ENCODE measurements at regions not wholly inside any gene's neighbourhood (a gene's known extent, or its start where the extent isn't known, plus 50 kb on each side); places are given as distances from the start of the nearest gene placed in this dataset.
A peak's percentile ranks its signal among the peaks of the same experiment; 100 is the strongest.

DNA sequence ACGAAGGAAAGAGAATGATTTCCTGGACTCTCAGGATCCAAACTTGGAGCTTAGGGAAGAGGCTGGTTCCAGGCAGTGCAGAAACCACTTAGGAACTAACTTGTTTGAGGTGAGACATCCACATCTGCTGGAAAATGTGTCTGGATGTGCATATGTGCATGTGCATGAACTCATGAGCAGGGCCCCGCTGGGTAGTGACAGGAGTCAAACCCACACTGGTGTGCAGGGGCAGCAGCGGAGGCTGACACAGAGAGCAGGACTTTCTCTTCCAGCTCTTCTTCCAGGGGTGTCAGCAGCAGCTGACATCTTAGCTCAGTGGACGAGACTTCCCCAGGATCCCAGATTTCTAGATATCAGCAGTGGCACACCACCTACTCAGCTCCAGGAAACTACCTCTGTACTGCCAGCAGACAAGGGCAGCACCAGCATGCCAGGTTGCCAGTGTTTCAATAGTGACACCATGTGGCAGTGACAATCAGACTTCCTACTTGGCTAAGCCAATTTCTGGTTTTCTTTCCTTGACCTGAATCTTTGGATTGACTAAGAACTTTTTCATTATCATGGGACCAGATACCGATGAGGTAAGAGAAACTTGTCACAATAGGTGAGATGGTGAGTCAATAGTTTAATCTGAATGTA is 227.5 kb upstream of the ZC3H12C start:
- peak in 2 of 4 experiments; percentile 8 to 11 for DNase-seq

DNA sequence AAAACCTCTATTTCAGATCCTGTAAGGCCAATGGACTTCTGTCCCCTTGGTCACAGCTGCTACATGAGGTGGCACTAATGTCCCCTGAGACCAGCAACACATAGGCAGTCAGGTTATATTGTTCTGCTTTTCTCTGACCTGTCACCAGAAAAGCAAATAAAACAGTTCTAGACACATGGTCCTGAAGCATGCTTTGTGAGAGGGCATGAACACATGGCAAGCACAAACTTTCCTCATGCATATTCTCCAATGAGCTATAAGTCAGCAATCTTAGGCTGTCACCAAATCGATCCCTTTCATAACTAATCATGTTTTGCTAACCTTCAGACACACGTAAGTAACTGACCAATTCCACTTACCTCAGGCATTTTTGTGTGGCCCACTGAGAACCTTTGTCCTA is 225.4 kb upstream of the ZC3H12C start:
- no peak for DNase-seq

DNA sequence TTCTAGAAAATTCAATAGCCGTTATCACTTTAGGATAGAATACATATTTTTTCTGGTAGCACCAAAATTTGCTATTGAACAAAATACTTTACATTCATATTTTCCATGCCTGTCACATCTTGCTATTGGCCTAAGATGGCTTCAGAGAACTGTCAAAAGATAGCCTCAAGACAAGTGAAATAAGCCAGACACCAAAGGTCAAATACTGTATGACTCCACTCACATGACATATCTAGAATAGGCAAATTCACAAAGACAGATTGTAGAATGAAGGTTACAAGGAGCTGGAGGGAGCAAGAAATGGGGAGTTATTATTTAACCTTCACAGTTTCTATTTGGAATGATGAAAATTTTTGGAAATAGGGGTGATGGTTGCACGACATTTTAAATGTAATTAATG is 223.7 kb upstream of the ZC3H12C start:
- DNase-seq, result no peak

DNA sequence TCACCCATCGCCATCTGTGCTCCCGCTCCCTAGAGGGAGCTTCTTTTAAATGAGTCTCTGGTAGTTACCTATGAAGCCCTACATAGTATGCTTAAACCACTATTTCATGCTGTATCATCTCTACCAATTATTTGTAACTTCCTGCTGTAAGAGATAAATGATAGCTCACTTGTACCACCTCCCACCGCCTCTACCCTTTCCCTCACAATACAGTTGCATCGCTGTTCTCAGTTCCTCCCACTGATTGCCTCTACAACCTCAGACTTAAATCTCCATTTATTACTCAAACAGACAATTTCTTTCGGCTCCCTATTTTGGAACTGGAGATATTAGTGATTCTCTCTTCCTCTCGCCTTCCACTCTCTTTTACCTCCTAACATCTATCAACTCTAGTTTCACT is 222.9 kb upstream of the ZC3H12C start:
- DNase-seq, result peak in 1 of 4 experiments; percentile 4

DNA sequence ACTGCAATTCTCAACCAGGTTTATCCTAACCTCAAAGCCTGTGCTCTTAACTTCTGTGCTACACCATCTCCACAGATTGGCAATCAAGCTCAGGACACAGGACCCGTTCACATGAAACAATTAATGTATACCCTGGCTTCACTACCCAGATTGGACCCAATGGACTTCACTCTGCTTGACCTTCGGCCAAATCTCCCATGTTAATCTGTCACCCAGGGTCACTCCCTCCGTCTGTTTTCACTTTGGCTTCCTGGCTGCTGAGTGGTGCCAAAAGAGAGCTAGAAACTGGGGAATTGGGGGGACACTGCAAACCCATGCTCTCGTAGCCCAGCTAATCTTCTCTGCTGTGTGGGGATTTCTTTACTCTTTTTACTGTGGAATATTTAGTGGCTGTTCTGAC is 216.1 kb upstream of the ZC3H12C start:
- DNase-seq, result no peak

DNA sequence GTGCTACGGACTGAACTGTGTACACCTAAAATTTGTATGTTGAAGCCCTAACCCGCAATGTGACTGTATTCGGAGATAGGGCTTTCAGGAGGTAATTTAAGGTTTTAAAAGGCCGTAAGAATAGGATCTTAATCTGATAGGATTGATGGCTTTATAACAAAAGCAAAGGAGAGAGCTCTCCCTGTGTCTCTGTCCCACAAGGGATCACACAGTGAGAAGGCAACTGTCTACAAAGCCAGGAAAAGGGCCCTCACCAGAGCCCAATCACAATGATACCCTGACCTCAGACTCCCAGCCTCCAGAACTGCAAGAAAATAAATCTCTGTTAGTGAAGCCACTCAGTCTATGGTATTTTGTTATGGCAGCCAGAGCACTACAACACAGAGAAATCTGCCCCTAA is 208.7 kb upstream of the ZC3H12C start:
- no peak for DNase-seq

DNA sequence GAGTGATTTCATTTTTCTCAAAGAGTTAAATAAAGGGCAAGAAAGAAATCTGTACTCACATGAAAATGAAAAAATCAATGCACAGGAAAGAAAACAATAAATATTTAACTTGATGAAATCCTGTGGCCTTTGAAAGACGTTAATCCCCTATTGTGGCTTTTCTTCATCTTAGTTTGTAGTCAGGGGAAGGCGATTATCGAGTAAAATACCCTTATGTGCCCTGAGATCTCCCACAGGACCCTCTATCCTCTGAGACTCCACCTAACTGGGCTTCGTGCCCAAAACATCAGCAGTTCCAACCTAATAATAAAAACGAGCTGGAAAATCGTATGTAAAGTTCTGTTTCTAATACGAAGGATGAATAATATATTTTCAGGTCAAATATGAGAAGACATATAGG is 208.2 kb upstream of the ZC3H12C start:
- DNase-seq, result no peak

DNA sequence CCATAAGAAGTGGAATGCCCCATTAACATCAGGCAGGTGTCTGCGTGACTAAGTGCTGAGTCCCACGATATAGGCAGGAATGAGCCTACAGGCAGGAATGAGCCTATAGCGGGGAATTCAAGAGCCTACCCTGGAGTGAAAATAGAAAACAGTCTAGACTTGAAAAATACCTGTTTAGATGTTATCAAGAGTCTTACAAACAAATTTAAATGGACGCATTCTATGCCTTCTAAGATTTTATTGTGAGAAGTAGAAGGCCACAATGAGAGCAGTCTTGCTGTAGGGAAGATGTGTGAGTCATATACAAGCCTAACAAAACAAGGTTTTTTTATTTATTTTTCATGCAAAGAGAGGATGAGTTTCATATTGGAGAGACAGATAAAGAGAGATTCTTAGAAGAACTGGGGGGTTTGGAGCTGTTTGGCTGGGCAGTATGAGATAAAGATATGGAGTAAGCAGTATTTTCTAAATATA is 200.8 kb upstream of the ZC3H12C start:
- DNase-seq, result no peak

DNA sequence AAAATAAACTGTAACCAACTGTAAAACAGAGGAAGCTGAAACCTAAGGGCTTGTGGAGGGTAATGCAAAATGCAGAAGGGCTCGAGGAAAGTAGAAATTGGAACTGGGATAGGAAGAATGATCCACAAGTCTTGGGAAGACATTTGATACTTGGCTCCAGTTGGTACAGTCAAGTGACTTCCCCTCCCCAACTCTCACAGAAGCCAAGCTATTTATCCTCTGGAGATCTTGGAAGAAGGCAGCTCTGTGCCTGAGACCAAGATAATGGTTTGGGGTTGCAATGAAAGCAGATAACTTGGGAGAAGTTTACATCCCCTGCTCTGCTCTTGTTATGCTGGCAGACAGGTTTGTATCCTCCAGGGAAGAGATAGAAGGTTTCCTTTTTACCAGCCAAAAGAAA is 198.9 kb upstream of the ZC3H12C start:
- no peak for DNase-seq

DNA sequence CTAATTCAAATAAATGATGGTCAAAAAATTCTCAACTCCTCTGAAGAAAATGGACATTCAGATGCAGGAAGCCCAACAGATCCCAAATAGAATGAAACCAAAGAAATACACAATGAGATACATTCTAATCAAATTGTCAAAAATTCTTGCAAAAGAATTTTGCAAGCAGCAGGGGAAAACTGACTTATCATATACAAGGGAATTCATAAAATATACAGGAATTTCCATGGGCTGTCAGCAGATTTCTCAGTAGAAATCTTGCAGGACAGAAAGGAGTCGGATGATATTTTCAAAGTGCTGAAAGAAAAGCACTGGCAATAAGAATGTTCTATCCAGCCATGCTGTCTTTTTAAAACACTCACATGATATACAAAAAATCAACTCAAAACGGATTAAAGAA is 194.6 kb upstream of the ZC3H12C start:
- DNase-seq, result no peak

DNA sequence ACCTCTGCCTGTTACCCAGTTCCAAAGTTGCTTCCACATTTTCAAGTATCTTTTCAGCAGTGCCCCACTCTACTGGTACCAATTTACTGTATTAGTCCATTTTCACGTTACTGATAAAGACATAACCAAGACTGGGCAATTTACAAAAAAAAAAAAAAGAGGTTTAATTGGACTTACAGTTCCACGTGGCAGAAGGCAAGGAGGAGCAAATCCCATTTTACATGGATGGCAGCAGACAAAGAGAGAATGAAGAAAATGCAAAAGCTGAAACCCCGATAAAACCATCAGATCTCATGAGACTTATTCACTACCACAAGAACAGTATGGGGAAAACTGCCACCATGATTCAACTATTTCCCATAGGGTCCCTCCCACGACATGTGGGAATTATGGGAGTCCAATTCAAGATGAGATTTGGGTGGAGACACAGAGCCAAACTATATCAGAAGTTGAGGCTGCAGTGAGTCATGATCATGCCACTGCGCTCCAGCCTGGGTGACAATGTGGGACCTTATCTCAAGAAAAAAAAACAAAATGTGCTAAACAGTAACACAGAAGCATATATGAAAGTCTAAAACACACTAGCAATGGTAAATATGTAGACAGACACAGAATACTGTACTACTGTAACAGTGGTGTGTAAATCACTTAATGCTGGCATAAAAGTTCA is 190.3 kb upstream of the ZC3H12C start:
- no peak for DNase-seq

DNA sequence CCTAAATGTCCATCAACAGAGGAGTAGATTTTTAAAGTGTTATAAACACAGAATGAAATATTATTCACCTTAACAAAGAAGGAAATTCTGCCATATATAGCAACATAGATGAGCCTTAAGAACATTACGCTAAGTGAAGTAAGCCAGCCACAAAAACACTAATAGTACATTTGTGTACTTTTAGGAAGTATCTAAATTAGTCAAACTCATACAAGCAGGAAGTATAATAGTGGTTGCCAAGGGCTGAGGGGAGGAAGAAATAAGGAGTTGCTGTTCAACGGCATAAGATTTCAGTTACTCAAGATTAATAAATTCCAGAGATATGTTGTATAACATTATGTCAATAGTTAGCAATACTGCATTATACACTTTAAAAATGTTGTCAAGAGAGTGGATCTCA is 181.7 kb upstream of the ZC3H12C start:
- peak; percentile 10 to 62 (median 38) for DNase-seq

DNA sequence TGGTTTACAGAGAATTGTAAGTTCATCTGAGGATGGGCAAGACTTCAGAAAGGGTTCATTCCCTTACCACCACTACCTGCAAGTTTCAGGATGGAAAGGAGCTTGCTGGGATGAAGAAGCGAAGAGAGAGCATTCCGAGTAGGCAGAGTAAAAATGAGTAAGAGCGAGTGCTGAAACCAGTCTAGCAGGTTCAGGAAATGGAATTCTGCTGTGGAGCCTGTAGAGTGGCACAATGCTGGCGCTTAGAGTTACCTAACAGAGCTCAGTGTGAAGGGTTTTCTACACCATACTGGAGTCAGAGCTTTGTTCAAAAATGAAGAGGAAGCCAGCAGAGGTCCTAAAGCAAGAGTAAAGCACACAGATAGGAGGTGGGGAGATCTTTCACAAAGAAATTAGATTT is 179.2 kb upstream of the ZC3H12C start:
- DNase-seq, result no peak

DNA sequence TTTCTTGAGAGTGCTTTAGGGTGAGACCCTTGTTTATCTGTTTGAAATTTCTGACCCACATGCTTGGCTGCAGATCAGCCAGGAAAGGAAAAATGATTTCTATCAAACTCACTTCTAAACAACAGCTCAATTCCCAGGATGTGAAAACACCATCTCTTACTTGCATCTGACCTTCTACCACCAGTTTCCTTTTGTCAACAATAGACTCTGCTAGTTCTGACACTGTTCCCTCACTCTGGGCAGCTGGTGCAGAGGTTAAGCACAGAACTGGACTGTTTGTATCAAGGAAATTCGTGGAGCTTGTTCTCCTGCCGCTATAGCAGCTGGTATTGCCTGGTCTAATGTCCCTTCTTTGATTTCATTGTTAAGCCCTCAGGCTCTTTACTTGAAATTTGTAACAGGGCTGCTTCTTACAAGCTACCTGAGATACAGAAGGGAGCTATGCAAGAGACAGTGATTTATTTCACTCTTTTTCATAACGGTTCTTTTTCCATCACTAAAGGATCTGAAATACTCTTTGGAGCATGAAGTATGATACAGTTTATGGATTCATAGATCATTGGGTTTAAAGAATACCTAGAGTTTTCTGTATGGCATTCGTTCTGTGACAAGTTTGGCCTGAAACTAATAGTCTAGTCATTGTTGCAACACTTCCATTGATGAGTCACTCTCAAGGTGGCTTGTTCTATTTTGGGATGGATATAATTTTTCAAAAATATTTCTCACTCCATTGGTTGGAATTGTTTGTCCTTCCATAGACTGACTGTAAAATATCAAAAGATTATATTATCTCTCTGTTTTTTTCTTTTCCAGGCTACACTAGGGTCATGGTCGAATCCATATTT is 178.2 kb upstream of the ZC3H12C start:
- DNase-seq, result peak in 2 of 4 experiments; percentile 2 to 7

DNA sequence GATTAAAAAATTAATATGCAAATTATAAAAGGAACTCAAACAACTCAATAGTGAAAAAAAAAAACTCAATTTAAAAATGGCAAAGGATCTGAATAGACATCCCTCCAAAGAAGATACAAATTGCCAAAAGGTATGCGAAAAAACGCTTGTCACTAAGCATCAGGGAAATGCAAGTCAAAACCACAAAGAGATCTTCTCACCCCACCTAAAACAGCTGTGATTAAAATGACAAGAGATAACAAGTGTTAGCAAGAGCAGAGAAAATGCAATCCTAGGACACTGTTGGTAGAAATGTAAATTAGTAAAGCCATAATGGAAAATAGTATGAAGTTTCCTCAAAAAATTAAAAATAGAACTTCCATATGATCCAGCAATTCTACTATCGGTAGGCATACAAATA is 166.3 kb upstream of the ZC3H12C start:
- DNase-seq, result no peak

DNA sequence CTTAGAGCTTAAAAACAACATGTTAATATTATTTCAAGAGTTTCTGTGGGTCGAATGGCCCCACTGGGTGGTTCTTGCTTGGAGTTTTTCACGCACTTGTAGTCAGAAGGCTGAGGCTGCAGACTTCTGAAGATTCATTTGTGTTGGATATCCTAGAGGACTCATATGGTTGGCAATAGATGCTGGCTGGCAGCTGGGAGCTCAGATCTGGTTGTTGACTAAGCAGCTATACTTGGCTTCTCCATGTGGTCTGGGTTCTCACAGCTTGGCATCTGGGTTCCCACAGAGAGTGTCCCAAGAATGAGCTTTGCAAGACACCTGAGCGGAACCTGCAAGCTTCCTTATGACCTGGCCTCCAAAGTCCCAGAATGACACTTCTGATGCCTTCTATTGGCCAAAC is 163.9 kb upstream of the ZC3H12C start:
- no peak for DNase-seq

DNA sequence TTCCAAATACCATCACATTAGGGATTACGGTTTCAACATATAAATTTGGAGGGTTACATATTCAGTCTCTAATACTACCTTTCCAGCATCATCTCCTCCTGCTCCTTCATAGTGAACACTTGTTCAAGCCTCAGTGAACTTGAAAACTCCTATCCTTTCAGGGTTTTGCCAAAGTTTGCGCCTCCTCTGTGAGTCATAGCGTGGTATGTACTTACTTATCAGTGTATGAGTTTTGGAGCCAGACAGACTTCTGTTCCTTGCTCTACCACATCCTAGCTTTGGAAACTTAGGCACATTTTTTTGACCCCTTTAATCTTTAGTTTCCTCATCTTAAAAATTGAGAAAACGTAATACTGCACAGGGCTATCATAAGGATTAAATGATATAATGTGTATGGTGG is 160.1 kb upstream of the ZC3H12C start:
- DNase-seq, result no peak

DNA sequence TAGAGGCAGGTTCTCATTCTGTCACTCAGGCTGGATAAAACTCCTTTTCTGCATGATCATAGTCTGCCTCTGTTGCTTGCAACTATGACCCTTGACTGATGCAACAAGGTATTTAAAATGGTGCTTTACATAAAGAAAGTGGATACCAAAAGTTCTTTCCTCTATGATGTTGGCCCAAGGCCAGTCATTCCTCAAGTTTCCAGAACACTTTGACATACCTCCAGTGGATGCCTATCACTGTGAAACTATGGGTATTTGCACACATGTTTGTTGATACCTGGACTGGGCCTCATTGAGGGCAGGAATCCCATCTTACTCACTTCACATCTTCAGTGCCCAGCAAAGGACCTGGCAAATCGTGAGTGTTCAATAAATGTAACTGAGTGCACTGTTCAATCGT is 159.0 kb upstream of the ZC3H12C start:
- DNase-seq, result no peak

DNA sequence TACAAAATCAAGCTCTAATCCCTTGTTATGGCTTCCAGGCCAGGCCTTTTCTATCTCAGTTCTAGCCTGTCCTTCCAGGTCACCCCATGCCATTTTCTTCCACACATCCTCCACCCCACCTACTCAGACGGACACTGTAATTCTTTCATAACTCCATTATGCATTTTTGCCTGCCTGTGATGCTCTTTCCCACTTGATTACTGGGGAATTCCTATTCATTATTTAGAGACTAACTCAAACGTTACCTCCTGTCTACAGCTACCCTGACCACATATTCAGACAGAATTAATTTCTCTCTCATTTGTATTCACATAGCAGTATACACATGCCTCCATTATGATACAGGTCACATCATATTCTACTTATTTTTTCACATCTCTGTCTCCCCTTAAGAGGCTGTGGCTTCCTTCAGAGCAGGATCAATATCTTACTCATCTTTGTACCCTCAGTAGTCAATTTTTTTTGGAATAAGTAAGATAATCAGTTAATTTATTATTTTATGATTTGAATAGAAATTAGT is 156.5 kb upstream of the ZC3H12C start:
- DNase-seq, result no peak

DNA sequence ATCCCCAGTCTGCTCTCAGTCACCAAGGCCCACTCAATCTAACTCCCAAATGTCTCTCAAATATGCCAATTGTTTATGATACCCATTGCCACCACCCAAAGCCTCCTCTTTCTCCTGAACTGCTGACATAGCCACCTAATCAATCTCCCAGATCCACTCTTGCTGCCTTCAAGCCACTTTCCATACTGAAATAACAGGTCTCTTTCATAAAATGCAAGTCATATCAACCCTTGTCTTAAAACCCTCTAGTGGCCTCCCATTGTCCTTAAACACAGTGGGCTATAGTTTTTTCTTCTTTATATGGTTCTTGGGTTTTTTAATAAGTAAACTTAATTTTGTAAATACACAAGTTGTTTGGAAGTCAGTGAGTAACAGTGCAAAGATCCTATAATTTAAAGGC is 155.2 kb upstream of the ZC3H12C start:
- DNase-seq, result no peak

DNA sequence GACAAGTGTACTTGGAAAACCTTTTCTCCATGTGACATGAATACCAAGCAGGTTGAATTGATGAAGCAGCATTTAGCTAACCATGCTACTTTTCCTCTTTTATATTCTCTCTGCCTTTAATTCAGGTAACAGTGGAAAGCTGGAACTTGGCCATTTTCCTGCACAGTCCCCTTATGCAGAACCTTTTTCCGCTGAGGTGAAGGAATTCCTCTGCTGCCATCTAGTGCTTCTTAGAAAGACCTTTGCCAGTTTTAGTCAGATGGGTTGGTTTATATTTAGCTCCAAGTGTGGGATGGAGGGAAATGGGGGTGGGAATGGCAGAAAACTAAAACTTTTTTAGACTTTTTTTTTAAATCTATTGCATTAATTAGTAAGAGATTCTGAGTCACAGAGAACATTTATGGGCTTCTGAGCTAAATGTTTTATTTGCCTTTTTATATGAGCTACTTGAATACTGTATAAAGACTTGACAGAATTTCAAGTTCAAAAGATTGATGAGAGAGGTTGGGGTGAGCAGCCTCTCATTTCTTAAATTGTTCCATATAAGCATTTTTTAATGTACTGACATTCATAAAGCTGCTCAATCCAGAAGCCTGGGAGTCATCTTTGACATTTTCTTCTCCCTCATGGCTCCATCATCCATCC is 153.9 kb upstream of the ZC3H12C start:
- DNase-seq, result peak; percentile 50 to 80 (median 76)

DNA sequence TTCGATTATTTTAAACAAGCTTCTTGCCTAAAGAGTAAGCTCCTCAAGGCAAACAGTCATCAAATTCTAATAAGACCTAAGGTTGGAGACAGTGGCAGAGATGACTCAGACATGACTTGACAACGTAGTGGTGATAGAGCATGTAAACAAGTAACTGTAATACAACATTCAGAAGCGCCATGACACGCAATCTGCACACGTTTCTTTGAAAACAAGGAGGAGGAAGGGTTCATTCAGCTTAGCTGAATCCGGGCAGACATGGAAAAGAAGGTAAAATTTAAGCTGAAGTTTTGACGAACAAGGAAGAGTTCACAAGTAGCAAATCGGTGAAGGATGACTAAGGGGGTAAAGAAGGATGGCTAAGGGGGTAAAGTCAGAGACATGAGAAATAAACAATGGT is 152.4 kb upstream of the ZC3H12C start:
- peak in 1 of 4 experiments; percentile 46 for DNase-seq

All from suppressor macrophage (primary cell).